22Rv1 (cell line): ENCODE measurements at regions not wholly inside any gene's neighbourhood (a gene's known extent, or its start where the extent isn't known, plus 50 kb on each side); places are given as distances from the start of the nearest gene placed in this dataset.

Experiments
- H3K27ac ChIP-seq: fragments of 450-650 bp; 2 replicates; pipeline ENCODE4 v1.5.1; 2017
- CTCF ChIP-seq: fragments of 450-650 bp; IDR thresholded peaks from 2 replicates; pipeline ENCODE4 v1.5.1; 2017; ENCODE audit warnings: mild to moderate bottlenecking
- ZFX ChIP-seq: fragments of 450-650 bp; IDR thresholded peaks from 2 replicates; pipeline ENCODE4 v1.6.1; 2017; ENCODE audit warnings: antibody characterized with exemption, borderline replicate concordance

DNA sequence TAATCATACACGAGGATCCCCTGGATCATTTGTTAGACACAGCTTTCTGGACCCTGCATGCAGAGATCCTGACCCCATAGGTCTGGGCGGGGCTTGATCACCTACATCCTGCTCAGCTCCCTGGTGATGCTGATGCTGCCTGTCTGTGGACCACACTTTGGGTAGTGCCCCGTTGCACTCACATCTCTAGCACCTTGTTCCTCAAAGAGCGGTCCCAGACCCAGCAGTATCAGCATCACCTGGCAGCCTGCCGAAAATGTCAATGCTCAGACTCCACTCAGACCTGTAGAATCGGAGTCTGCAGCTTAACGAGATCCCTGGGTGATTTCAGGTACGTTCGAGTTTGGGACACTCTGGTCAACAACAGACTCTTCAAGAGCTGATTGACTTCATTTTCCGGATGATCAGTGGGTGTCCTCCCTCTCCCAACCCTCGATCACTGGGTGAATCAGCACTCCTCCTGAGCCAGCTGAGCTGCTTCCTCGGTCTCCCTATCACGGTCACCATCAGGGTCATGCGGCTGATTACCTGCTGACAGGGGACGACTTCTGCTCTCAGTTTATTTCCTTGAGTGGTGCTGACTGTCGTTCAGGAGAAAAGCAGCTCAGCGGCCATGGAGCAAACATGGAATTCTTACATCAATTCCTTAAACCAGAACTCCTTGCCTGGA lies 150.6 kb upstream of the RAB12 start:
- H3K27ac ChIP-seq, result no peak overlapping the region
- TF ChIP-seq ZFX (no peak), CTCF (no peak)

GRCh38 chr18:8460748-8461147 lies 148.5 kb upstream of the RAB12 start:
- no peak overlapping the region for H3K27ac ChIP-seq
- TF ChIP-seq ZFX (no peak), CTCF (no peak)

DNA sequence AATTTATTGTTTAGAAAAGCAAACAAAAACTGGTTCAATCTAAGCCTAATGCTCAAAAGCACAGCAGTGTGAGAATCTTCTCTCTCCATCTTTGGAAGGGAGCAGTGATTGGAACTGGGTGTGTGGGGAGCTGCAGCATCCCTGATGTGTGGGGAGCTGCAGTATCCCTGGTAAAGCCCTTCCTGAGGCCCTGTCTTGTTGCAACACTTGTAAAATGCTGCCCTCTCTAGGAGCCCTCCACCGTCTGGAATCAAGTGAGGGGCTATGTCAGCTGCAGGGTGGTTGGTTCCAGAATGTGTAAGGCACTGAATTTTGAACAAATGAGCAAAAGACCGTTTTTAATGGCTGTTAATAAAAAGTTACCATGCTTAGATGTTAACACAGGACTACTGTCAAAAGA lies 147.7 kb upstream of the RAB12 start:
- TF ChIP-seq CTCF, result no peak
- no peak for TF ChIP-seq ZFX
- no peak overlapping the region for H3K27ac ChIP-seq

DNA sequence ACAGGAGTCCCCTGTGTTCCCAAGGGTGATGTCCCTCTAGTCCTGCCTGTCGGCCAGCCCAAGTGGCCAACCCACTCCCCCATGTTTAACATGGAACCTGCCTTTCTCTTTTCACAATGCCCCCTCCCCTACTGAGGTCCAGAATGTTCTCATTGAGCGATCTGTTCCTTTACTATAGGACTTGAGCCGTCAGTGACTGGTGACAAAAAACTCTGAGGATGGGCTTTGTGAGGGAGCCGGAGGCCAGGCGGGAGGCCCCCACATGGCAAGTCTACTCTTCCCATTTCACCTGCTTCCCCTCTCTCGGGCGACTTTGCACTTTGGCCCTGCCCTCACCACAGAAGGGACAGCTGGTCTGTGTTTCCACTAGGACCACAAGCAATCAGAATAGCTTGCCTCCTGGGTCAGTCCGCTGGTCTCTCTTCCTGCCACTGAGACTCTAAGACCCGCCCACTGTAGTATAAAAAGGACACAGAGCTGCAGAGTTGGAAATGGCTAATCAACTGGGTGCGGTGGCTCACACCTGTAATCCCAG lies 146.5 kb upstream of the RAB12 start:
- no peak for TF ChIP-seq ZFX
- H3K27ac ChIP-seq, result no peak overlapping the region

DNA sequence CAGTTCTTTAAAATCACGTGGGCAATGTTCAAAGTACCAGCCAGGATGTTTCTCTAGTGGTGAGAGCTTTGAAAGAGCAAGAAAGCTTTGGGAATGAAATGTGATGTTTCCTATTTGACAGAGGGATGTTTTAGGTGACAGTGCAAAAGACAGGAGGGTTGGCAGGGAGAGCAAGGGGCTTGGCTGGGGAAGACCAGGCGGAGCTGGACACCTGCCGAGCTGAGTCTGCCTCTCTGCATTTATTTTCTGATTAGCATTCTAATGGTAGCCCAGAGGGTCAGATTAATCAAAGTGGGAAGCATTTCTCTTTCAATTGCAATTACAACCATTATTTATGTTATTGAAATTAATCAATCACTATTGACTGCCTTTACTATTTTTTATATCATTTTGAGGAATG lies 145.4 kb upstream of the RAB12 start:
- no peak overlapping the region for H3K27ac ChIP-seq
- TF ChIP-seq CTCF (no peak), ZFX (no peak)

DNA sequence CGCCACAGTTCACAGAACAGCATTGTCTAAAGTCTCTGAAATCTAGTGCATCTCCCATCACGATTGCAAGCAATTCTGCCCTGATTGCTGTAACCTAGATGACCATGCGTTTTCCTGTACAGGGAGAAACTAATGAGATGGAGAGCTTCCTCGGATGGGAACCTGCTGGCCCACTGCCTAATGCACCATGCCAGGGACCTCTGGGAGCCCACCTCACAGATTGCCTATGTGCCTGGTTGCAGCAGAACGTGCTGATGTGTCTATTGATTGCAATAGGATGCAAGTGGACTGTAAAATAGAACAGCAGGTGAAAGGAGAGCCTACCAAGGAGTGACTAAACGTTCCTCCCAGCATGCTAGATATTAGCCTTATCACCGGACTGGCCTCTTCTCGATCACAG lies 141.0 kb upstream of the RAB12 start:
- TF ChIP-seq CTCF (no peak), ZFX (no peak)
- H3K27ac ChIP-seq, result no peak overlapping the region

DNA sequence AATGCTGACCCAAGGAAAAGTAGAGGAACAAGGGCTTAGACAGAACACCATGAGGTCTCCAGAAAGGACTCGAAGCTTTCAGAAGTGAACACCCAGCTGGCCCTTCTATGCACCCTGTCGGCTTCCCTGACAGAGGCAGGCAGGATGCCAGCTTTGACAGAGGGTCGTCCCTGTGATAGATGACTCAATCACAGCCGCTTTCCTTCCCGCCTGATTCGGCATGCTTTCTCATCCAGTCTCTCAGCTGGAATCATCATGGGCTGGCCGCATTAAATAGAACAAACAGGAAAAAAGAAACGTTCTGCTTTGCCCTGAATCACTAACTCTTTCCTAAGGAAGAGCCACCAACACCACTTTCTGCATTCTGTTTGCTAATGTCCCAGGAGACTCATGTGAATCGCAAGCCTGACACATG lies 140.3 kb upstream of the RAB12 start:
- TF ChIP-seq CTCF (no peak), ZFX (no peak)
- no peak overlapping the region for H3K27ac ChIP-seq
